ENCODE measurements at regions not wholly inside any gene's neighbourhood (a gene's known extent, or its start where the extent isn't known, plus 50 kb on each side); places are given as distances from the start of the nearest gene placed in this dataset.

GRCh38 chr9:115391168-115391825, 273.3 kb upstream of the TNC start:
- TF ChIP-seq, protein P1, sequence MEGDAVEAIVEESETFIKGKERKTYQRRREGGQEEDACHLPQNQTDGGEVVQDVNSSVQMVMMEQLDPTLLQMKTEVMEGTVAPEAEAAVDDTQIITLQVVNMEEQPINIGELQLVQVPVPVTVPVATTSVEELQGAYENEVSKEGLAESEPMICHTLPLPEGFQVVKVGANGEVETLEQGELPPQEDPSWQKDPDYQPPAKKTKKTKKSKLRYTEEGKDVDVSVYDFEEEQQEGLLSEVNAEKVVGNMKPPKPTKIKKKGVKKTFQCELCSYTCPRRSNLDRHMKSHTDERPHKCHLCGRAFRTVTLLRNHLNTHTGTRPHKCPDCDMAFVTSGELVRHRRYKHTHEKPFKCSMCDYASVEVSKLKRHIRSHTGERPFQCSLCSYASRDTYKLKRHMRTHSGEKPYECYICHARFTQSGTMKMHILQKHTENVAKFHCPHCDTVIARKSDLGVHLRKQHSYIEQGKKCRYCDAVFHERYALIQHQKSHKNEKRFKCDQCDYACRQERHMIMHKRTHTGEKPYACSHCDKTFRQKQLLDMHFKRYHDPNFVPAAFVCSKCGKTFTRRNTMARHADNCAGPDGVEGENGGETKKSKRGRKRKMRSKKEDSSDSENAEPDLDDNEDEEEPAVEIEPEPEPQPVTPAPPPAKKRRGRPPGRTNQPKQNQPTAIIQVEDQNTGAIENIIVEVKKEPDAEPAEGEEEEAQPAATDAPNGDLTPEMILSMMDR (IDR thresholded peaks at IDR 0.05; ENCODE audit: low read depth, low read length): no peak
- no peak for TF ChIP-seq EZH2phosphoT487 (IDR thresholded peaks at IDR 0.05; ENCODE audit: low read depth)

Measured in OCI-LY3 (cell line).